Loucy (cell line): ENCODE measurements at regions not wholly inside any gene's neighbourhood (a gene's known extent, or its start where the extent isn't known, plus 50 kb on each side); places are given as distances from the start of the nearest gene placed in this dataset.

Experiments used
- CTCF ChIP-seq: fragments of 200-600 bp; sonication (generic); conservative IDR thresholded peaks from 2 replicates; pipeline ENCODE4 v1.5.1; 2014; ENCODE audit warnings: mild to moderate bottlenecking, antibody characterized with exemption, low read length
- EZH2phosphoT487 ChIP-seq: fragments of 200-600 bp; IDR thresholded peaks from 2 replicates; pipeline ENCODE4 v1.6.1; 2018; ENCODE audit warnings: antibody characterized with exemption, mild to moderate bottlenecking, moderate library complexity, borderline replicate concordance

GRCh38 chr1:182146286-182146685 lies 84.8 kb upstream of the ZNF648 start:
- TF ChIP-seq CTCF (no peak), EZH2phosphoT487 (no peak)
